PC-9 (cell line): ENCODE measurements at regions not wholly inside any gene's neighbourhood (a gene's known extent, or its start where the extent isn't known, plus 50 kb on each side); places are given as distances from the start of the nearest gene placed in this dataset.

Source experiments
- BruUV-seq: library from RNA; stranded (reverse); fragments of 400-500 nt; replicated peaks from 2 replicates; lab custom pipeline; 2021; lab: Mats Ljungman, UMichigan
- CTCF ChIA-PET: fragments of 300-600 bp; sonication (Branson Sonifier 250); formaldehyde crosslinking; loops from one replicate; lab custom pipeline; 2022; ENCODE audit warnings: antibody characterized with exemption; lab: Charles Lee
- POLR2A ChIA-PET: fragments of 300-600 bp; sonication (Branson Sonifier 250); formaldehyde crosslinking; loops from one replicate; lab custom pipeline; 2022; ENCODE audit warnings: antibody characterized with exemption; ENCODE audit not compliant: unreplicated experiment; lab: Charles Lee
- DNase-seq, 2 experiments: peaks; one replicate each; pipeline versions ENCODE4 v3.0.0 to v3.0.0-alpha.2; 2015 to 2022; ENCODE audit warnings: mixed read lengths in 1 of 2
- H2AFZ ChIP-seq: fragments of 200-600 bp; sonication (generic); 2 replicates; pipeline ENCODE4 v1.8.1; 2017; ENCODE audit warnings: antibody characterized with exemption
- H3F3A ChIP-seq: fragments of 200-600 bp; sonication (generic); 2 replicates; pipeline ENCODE4 v1.8.1; 2017; ENCODE audit warnings: antibody characterized with exemption, mild to moderate bottlenecking, low read depth; ENCODE audit not compliant: insufficient read depth
- H3K27ac ChIP-seq: fragments of 200-600 bp; sonication (generic); 2 replicates; pipeline ENCODE4 v1.6.1; 2016; ENCODE audit warnings: mixed run types
- H3K27me3 ChIP-seq: fragments of 200-600 bp; sonication (generic); 2 replicates; pipeline ENCODE4 v1.6.1; 2016; ENCODE audit warnings: low read depth, mixed run types; ENCODE audit not compliant: insufficient read depth
- H3K36me3 ChIP-seq: fragments of 200-600 bp; sonication (generic); 2 replicates; pipeline ENCODE4 v1.6.1; 2016; ENCODE audit warnings: low read depth, mixed run types
- H3K4me1 ChIP-seq: fragments of 200-600 bp; sonication (generic); replicated peaks from 2 replicates; pipeline ENCODE4 v1.6.1; 2016; ENCODE audit warnings: mixed run types; ENCODE audit not compliant: insufficient read depth
- H3K4me2 ChIP-seq: fragments of 200-600 bp; sonication (generic); 2 replicates; pipeline ENCODE4 v1.6.1; 2017; ENCODE audit warnings: mixed run types
- H3K4me3 ChIP-seq: fragments of 200-600 bp; sonication (generic); 2 replicates; pipeline ENCODE4 v1.6.1; 2016; ENCODE audit warnings: mixed run types
- H3K79me2 ChIP-seq: fragments of 200-600 bp; sonication (generic); 2 replicates; pipeline ENCODE4 v1.6.1; 2017; ENCODE audit warnings: low read depth, mixed run types
- H3K9me2 ChIP-seq: fragments of 200-600 bp; sonication (generic); 2 replicates; pipeline ENCODE4 v1.8.1; 2017; ENCODE audit warnings: mild to moderate bottlenecking; ENCODE audit not compliant: insufficient read depth
- H3K9me3 ChIP-seq: fragments of 200-600 bp; sonication (generic); 2 replicates; pipeline ENCODE4 v1.8.1; 2016; ENCODE audit warnings: low read depth; ENCODE audit not compliant: insufficient read depth
- H4K20me1 ChIP-seq: fragments of 200-600 bp; sonication (generic); 2 replicates; pipeline ENCODE4 v1.8.1; 2017; ENCODE audit not compliant: insufficient read depth
- CTCF ChIP-seq: fragments of 200-600 bp; sonication (generic); conservative IDR thresholded peaks from 2 replicates; pipeline ENCODE4 v1.6.1; 2017; ENCODE audit warnings: mixed run types, antibody characterized with exemption, mild to moderate bottlenecking, moderate library complexity
- EZH2 ChIP-seq: fragments of 200-600 bp; sonication (generic); IDR thresholded peaks from 2 replicates; pipeline ENCODE4 v1.8.0; 2017; ENCODE audit warnings: antibody characterized with exemption, low read depth
- intact Hi-C: fragments of 100-400 bp; cut with micrococcal nuclease; formaldehyde crosslinking; loops from one replicate; pipeline ENCODE4 v1.10.0; 2022; ENCODE audit not compliant: unreplicated experiment

GRCh38 chr3:82413171-82413570 is 651.7 kb upstream of the GBE1 start:
- ChIA-PET POLR2A (no interaction called here), CTCF (interaction anchor here (0.6 kb wide), 1 partner anchor 1567 kb away, joined by 5 read pairs; no protein-coding TSS in a partner anchor)
- no peaks in the 10 kb centered on the region for H3K27me3 ChIP-seq
- H3K9me3 ChIP-seq = no peaks in the 10 kb centered on the region
- no peak overlapping the region for H3K4me3 ChIP-seq
- no peaks in the 10 kb centered on the region for H3F3A ChIP-seq
- H3K4me2 ChIP-seq = no peak overlapping the region
- H3K27ac ChIP-seq = no peak overlapping the region
- no peak overlapping the region for H2AFZ ChIP-seq
- DNase-seq = no peak
- no peak for TF ChIP-seq CTCF
- no peak for TF ChIP-seq EZH2
- intact Hi-C loops = no loop called here
- no peaks in the 10 kb centered on the region for H3K9me2 ChIP-seq
- H3K79me2 ChIP-seq = no peaks in the 10 kb centered on the region
- H3K4me1 ChIP-seq = no peaks in the 10 kb centered on the region
- BruUV-seq = no TSS peak
- no peaks in the 10 kb centered on the region for H3K36me3 ChIP-seq
- no peaks in the 10 kb centered on the region for H4K20me1 ChIP-seq

GRCh38 chr3:82410366-82410765 is 648.9 kb upstream of the GBE1 start:
- H3K9me2 ChIP-seq = no peaks in the 10 kb centered on the region
- H3K79me2 ChIP-seq = no peaks in the 10 kb centered on the region
- POLR2A ChIA-PET = no interaction called here
- no peak overlapping the region for H3K4me2 ChIP-seq
- H4K20me1 ChIP-seq = no peaks in the 10 kb centered on the region
- TF ChIP-seq CTCF = peak; percentile 37; the same call in 1 of the 2 replicates
- TF ChIP-seq EZH2 = no peak
- DNase-seq = peak in 1 of 2 experiments; percentile 15
- no peak overlapping the region for H2AFZ ChIP-seq
- H3K4me3 ChIP-seq = no peak overlapping the region
- H3F3A ChIP-seq = no peaks in the 10 kb centered on the region
- CTCF ChIA-PET = no interaction called here
- H3K9me3 ChIP-seq = no peaks in the 10 kb centered on the region
- intact Hi-C loops = no loop called here
- H3K36me3 ChIP-seq = no peaks in the 10 kb centered on the region
- no peaks in the 10 kb centered on the region for H3K27me3 ChIP-seq
- BruUV-seq = no TSS peak
- H3K4me1 ChIP-seq = no peaks in the 10 kb centered on the region
- H3K27ac ChIP-seq = no peak overlapping the region

GRCh38 chr3:82409842-82410241 is 648.4 kb upstream of the GBE1 start:
- no peaks in the 10 kb centered on the region for H3K27me3 ChIP-seq
- H3F3A ChIP-seq = no peaks in the 10 kb centered on the region
- H3K79me2 ChIP-seq = no peaks in the 10 kb centered on the region
- no peak overlapping the region for H3K4me2 ChIP-seq
- H3K9me3 ChIP-seq = no peaks in the 10 kb centered on the region
- no peaks in the 10 kb centered on the region for H3K4me1 ChIP-seq
- TF ChIP-seq EZH2 (no peak), CTCF (no peak)
- no peaks in the 10 kb centered on the region for H3K9me2 ChIP-seq
- no peak overlapping the region for H3K27ac ChIP-seq
- H3K36me3 ChIP-seq = no peaks in the 10 kb centered on the region
- BruUV-seq = no TSS peak
- ChIA-PET CTCF (no interaction called here), POLR2A (no interaction called here)
- H2AFZ ChIP-seq = no peak overlapping the region
- H4K20me1 ChIP-seq = no peaks in the 10 kb centered on the region
- no peak for DNase-seq
- no peak overlapping the region for H3K4me3 ChIP-seq
- intact Hi-C loops = no loop called here
